ENCODE measurements at regions not wholly inside any gene's neighbourhood (a gene's known extent, or its start where the extent isn't known, plus 50 kb on each side); places are given as distances from the start of the nearest gene placed in this dataset.
A peak's percentile ranks its signal among the peaks of the same experiment; 100 is the strongest.

DNA sequence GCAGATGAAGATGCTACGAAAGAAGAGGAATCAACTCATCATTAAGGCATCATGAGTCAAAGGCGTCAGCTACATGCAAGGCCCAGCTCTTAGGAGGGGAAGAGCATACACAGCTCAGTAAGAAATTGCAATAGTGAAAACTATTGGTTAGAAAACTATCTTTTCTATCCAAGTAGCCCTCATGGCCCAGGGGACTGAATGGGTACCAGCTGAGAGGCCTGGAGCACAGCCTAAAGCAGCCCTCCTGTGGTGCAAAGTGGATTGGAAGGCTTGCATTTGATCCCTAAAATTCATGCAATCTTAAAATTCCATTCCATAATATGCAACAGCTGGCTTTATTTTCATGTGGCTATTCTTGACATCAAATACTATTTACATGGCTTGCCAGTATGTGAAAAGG, 251.8 kb upstream of the USP24 start:
- no peaks in the 10 kb centered on the region for H3K36me3 ChIP-seq
- no peaks in the 10 kb centered on the region for H3K27me3 ChIP-seq
- peaks cover 0 to 7% (median 0%) of the 10 kb centered on the region in 4 donors for H3K4me1 ChIP-seq
- WGBS, 2 donors (ENCODE audit: low coverage in 1 of 2) = 83% methylated on average over 1 to 2 of the region's 2 CpGs
- in situ Hi-C loops (cut with MboI; ENCODE audit: low pct_ligation_motif_present in 1 of 4, low pct_unique_long_range_greater_than_20kb in 1 of 4, low sequenced_read_pairs in 3 of 4) (no loop called here), intact Hi-C loops (cut with DNase I; ENCODE audit: low total_unique reads) (no loop called here)
- TF ChIP-seq, protein P1, sequence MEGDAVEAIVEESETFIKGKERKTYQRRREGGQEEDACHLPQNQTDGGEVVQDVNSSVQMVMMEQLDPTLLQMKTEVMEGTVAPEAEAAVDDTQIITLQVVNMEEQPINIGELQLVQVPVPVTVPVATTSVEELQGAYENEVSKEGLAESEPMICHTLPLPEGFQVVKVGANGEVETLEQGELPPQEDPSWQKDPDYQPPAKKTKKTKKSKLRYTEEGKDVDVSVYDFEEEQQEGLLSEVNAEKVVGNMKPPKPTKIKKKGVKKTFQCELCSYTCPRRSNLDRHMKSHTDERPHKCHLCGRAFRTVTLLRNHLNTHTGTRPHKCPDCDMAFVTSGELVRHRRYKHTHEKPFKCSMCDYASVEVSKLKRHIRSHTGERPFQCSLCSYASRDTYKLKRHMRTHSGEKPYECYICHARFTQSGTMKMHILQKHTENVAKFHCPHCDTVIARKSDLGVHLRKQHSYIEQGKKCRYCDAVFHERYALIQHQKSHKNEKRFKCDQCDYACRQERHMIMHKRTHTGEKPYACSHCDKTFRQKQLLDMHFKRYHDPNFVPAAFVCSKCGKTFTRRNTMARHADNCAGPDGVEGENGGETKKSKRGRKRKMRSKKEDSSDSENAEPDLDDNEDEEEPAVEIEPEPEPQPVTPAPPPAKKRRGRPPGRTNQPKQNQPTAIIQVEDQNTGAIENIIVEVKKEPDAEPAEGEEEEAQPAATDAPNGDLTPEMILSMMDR (IDR thresholded peaks at IDR 0.05) = no peak
- no peak for TF ChIP-seq POLR2A (IDR thresholded peaks at IDR 0.05)
- no peak for TF ChIP-seq EP300 (IDR thresholded peaks at IDR 0.05; ENCODE audit: low read depth)
- TF ChIP-seq POLR2AphosphoS5 (IDR thresholded peaks at IDR 0.05) = no peak
- H3K4me3 ChIP-seq = no peak overlapping the region
- DNase-seq = no peak
- H3K9me3 ChIP-seq = no peaks in the 10 kb centered on the region
- H3K27ac ChIP-seq = no peak overlapping the region

DNA sequence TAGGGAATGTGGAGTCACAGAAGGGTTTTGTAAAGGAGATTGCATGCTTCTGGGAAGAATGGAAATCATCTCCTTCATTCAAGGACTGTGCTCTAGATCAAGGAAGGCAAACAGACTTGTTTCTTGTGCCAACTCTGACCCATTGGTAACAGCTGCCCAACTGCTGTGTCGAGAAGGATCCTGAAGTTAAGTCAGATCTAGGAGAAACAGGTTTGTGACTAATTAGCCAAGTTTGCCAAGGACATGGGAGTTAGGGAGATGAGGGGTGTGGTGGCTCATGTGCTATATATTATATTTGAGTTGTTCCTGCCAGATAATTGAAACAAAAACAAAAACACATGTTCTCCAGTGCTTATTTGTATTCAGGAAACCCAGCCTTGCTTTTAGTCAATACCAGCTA, 251.2 kb upstream of the USP24 start:
- no peaks in the 10 kb centered on the region for H3K36me3 ChIP-seq
- H3K27ac ChIP-seq = peak overlapping the region in 3 of 4 donors; percentile 17 to 39 (median 26)
- H3K4me3 ChIP-seq = no peak overlapping the region
- 40 to 75% methylated on average over 1 of the region's 1 CpG for WGBS, 2 donors (ENCODE audit: low coverage in 1 of 2)
- H3K27me3 ChIP-seq = no peaks in the 10 kb centered on the region
- peak; percentile 25 for DNase-seq
- in situ Hi-C loops (cut with MboI; ENCODE audit: low pct_ligation_motif_present in 1 of 4, low pct_unique_long_range_greater_than_20kb in 1 of 4, low sequenced_read_pairs in 3 of 4) = no loop called here
- intact Hi-C loops (cut with DNase I; ENCODE audit: low total_unique reads) = no loop called here
- H3K4me1 ChIP-seq = peaks cover 0 to 7% (median 0%) of the 10 kb centered on the region in 4 donors
- H3K9me3 ChIP-seq = no peaks in the 10 kb centered on the region
- no peak for TF ChIP-seq POLR2A (IDR thresholded peaks at IDR 0.05)
- peak in 1 of 3 donors; percentile 23 for TF ChIP-seq POLR2AphosphoS5 (IDR thresholded peaks at IDR 0.05)

DNA sequence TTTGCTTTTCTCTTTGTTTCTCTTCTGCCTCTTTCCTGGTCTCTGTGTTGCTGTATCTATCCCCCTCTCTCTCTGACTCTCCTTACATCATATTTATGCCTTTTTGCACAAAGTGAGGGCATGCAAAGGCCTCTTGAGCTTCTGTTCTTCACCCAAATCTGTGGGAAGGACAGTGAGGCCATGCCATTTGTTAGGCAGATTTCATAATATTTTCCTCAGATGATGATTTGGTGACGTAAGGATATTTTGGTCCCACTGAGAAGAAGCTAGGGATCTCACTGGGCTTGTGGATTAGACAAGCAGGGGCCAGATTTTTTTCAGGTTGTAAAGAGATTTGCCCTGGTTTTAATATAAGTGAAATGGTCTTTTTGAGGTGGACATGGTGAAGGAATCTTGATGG, 249.4 kb upstream of the USP24 start:
- DNase-seq = no peak
- peak overlapping the region; percentile 18 to 72 (median 55) for H3K27ac ChIP-seq
- in situ Hi-C loops (cut with MboI; ENCODE audit: low pct_ligation_motif_present in 1 of 4, low pct_unique_long_range_greater_than_20kb in 1 of 4, low sequenced_read_pairs in 3 of 4) = no loop called here
- TF ChIP-seq POLR2AphosphoS5 (IDR thresholded peaks at IDR 0.05) (no peak), POLR2A (IDR thresholded peaks at IDR 0.05) (no peak), EP300 (IDR thresholded peaks at IDR 0.05; ENCODE audit: low read depth) (no peak)
- TF ChIP-seq, protein P1 (IDR thresholded peaks at IDR 0.05) = no peak
- peaks cover 0 to 7% (median 0%) of the 10 kb centered on the region in 4 donors for H3K4me1 ChIP-seq
- H3K4me3 ChIP-seq = no peak overlapping the region
- H3K9me3 ChIP-seq = no peaks in the 10 kb centered on the region
- WGBS, 2 donors (ENCODE audit: low coverage in 1 of 2) = 71 to 88% methylated on average over 1 of the region's 1 CpG
- H3K27me3 ChIP-seq = no peaks in the 10 kb centered on the region
- intact Hi-C loops (cut with DNase I; ENCODE audit: low total_unique reads) = no loop called here
- no peaks in the 10 kb centered on the region for H3K36me3 ChIP-seq

DNA sequence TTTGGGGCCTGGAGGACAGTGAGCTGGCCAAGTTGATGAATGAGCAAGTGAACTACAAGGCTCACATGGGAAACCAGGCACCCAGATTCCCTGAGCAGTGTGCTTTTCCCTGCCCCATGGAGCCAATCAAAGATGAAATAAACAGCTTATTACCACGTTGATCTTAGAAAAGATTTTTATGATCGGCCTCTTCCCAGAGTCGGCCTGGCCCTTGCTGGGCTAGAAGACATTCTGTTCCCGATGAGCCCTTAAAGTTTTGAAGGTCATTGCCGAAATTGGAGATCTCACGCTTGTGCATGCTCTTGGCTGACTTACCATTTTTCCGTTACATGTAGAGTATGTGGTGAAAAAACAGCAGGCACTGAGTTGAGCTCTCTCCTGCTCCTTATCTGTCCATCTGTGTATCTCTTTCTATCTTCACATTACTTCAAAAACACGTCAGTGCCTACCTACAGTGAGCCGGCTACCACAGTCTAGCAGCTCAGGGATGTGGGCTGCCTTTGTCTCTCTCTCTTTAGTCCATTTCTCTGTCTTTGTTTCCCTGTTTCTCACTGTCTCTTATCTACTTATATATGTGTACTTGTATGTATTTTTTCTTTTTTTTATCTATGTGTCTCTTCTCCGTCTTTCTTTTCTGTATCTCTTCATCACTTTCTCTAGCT, 248.8 kb upstream of the USP24 start:
- Histone ChIP-seq H3K27ac (peak overlapping the region in 3 of 4 donors; percentile 40 to 72 (median 70)), H3K27me3 (no peaks in the 10 kb centered on the region), H3K36me3 (no peaks in the 10 kb centered on the region), H3K4me3 (no peak overlapping the region), H3K4me1 (peaks cover 0 to 7% (median 0%) of the 10 kb centered on the region in 4 donors), H3K9me3 (no peaks in the 10 kb centered on the region)
- WGBS, 2 donors (ENCODE audit: low coverage in 1 of 2) = 73 to 89% methylated on average over 5 to 10 of the region's 10 CpGs
- in situ Hi-C loops (cut with MboI; ENCODE audit: low pct_ligation_motif_present in 1 of 4, low pct_unique_long_range_greater_than_20kb in 1 of 4, low sequenced_read_pairs in 3 of 4) = no loop called here
- no peak for DNase-seq
- TF ChIP-seq, protein P1 (IDR thresholded peaks at IDR 0.05) = no peak
- TF ChIP-seq EP300 (IDR thresholded peaks at IDR 0.05; ENCODE audit: low read depth) (peak; percentile 89), POLR2AphosphoS5 (IDR thresholded peaks at IDR 0.05) (peak in 2 of 3 donors; percentile 45 to 47)
- intact Hi-C loops (cut with DNase I; ENCODE audit: low total_unique reads) = no loop called here

DNA sequence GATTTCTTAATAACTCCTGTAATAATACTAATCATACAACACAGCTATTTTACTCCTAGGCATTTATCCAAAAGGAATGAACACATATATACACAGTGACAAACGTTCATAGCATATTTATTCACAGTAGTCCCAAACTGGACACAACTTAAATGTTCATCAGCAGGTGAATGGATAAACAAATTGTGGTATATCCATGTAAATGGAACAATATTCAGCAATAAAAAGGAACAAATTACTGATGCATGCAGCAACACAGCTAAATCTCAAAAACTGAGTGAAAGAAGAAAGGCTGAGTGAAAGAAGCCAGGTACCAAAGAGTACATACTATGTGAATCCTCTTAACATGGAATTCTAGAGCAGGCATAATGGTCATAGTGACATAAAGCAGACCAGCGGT, 242.7 kb upstream of the USP24 start:
- in situ Hi-C loops (cut with MboI; ENCODE audit: low pct_ligation_motif_present in 1 of 4, low pct_unique_long_range_greater_than_20kb in 1 of 4, low sequenced_read_pairs in 3 of 4) (no loop called here), intact Hi-C loops (cut with DNase I; ENCODE audit: low total_unique reads) (no loop called here)
- H3K4me1 ChIP-seq = no peaks in the 10 kb centered on the region
- WGBS, 2 donors (ENCODE audit: low coverage in 1 of 2) = 57 to 61% methylated on average over 2 of the region's 2 CpGs
- no peaks in the 10 kb centered on the region for H3K36me3 ChIP-seq
- no peak overlapping the region for H3K4me3 ChIP-seq
- no peak overlapping the region for H3K27ac ChIP-seq
- H3K27me3 ChIP-seq = no peaks in the 10 kb centered on the region
- TF ChIP-seq, protein P1 (IDR thresholded peaks at IDR 0.05) = no peak
- no peak for TF ChIP-seq POLR2AphosphoS5 (IDR thresholded peaks at IDR 0.05)
- no peak for DNase-seq
- peaks cover 0 to 6% of the 10 kb centered on the region in 2 donors for H3K9me3 ChIP-seq
